Esophagus muscularis mucosa (tissue), 4 donors: ENCODE measurements at regions not wholly inside any gene's neighbourhood (a gene's known extent, or its start where the extent isn't known, plus 50 kb on each side); places are given as distances from the start of the nearest gene placed in this dataset.

Experiments
- DNase-seq: peaks from one replicate; pipeline ENCODE4 v3.0.0-alpha.2; 2017; ENCODE audit errors: extremely low spot score
- H3K27ac ChIP-seq, 4 donors: fragments of 200-600 bp; sonication (generic); replicated peaks in 1 of 4; 1 replicate in 3 of 4; 2 replicates in 1 of 4; pipeline ENCODE4 v1.5.1; 2016 to 2019; ENCODE audit warnings: mild to moderate bottlenecking in 1 of 4
- H3K27me3 ChIP-seq, 4 donors: fragments of 200-600 bp; sonication (generic); one replicate each; pipeline versions ENCODE4 v1.5.1 to v1.6.0; 2016 to 2019
- H3K36me3 ChIP-seq, 4 donors: fragments of 200-600 bp; sonication (generic); one replicate each; pipeline ENCODE4 v1.5.1; 2016 to 2019
- H3K4me1 ChIP-seq, 4 donors: fragments of 200-600 bp; sonication (generic); one replicate each; pipeline ENCODE4 v1.5.1; 2016 to 2019
- H3K4me3 ChIP-seq, 4 donors: fragments of 200-600 bp; sonication (generic); 1 replicate in 2 of 4; 2 replicates in 2 of 4; pipeline ENCODE4 v1.5.1; 2016 to 2019; ENCODE audit warnings: mild to moderate bottlenecking in 4 of 4, moderate library complexity in 1 of 4
- H3K9me3 ChIP-seq, 4 donors: fragments of 200-600 bp; sonication (generic); 1 replicate in 3 of 4; 2 replicates in 1 of 4; pipeline ENCODE4 v1.5.1; 2016 to 2019
- EP300 ChIP-seq: sonication (generic); formaldehyde crosslinking; IDR thresholded peaks from one replicate; pipeline ENCODE4 v1.6.1; 2017; ENCODE audit warnings: antibody characterized with exemption
- POLR2A ChIP-seq: fragments of 450-650 bp; IDR thresholded peaks from one replicate; pipeline ENCODE4 v1.6.1; 2017; ENCODE audit warnings: antibody characterized with exemption, moderate library complexity, mild to moderate bottlenecking, low read depth
- POLR2AphosphoS5 ChIP-seq, 2 donors: sonication (generic); formaldehyde crosslinking; IDR thresholded peaks; one replicate each; pipeline ENCODE4 v1.6.1; 2017; ENCODE audit warnings: antibody characterized with exemption in 2 of 2
- WGBS: methylation state at CpG from one replicate; pipeline ENCODE4 v1.1.5; 2018; 5-methylcytosine and 5-hydroxymethylcytosine counted together
- intact Hi-C: fragments of 100-400 bp; cut with DNase I; formaldehyde crosslinking; loops from one replicate; pipeline ENCODE4 v1.15.1; 2023
- TF ChIP-seq, protein P1 (sequence below), 3 experiments: fragments of 200-600 bp in 2 of 3; fragments of 450-650 bp in 1 of 3; sonication (generic) in 2 of 3; IDR thresholded peaks; one replicate each; pipeline ENCODE4 v1.5.1; 2017 to 2019; ENCODE audit warnings: antibody characterized with exemption in 3 of 3, mild to moderate bottlenecking in 2 of 3, moderate library complexity in 1 of 3

DNA sequence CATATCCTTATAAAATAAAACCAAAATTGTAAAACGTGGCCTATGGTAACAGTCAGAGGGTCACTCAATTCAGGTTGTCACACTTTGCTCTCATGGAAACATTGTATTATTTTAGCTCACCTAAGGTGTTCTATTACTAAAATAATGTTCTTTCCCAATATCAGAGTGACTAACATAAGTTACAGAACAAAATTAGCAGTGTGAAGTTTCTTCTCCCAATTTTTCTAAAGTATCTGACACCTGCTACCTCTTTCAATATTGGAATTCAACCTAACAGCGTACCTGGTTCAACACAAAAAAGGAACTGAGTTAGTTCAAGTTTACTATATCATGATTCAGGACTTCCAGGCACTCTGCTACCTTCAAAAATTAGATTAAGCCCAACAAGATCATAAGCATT is 190.4 kb downstream of the ZEB2 start:
- H3K4me1 ChIP-seq, result peaks cover 4 to 18% (median 15%) of the 10 kb centered on the region in 4 donors
- no peak for DNase-seq
- no peak overlapping the region for H3K4me3 ChIP-seq
- no peak overlapping the region for H3K27ac ChIP-seq
- H3K9me3 ChIP-seq, result no peaks in the 10 kb centered on the region
- H3K36me3 ChIP-seq, result no peaks in the 10 kb centered on the region
- H3K27me3 ChIP-seq, result no peaks in the 10 kb centered on the region
- intact Hi-C loops, result no loop called here
- TF ChIP-seq, protein P1, sequence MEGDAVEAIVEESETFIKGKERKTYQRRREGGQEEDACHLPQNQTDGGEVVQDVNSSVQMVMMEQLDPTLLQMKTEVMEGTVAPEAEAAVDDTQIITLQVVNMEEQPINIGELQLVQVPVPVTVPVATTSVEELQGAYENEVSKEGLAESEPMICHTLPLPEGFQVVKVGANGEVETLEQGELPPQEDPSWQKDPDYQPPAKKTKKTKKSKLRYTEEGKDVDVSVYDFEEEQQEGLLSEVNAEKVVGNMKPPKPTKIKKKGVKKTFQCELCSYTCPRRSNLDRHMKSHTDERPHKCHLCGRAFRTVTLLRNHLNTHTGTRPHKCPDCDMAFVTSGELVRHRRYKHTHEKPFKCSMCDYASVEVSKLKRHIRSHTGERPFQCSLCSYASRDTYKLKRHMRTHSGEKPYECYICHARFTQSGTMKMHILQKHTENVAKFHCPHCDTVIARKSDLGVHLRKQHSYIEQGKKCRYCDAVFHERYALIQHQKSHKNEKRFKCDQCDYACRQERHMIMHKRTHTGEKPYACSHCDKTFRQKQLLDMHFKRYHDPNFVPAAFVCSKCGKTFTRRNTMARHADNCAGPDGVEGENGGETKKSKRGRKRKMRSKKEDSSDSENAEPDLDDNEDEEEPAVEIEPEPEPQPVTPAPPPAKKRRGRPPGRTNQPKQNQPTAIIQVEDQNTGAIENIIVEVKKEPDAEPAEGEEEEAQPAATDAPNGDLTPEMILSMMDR (IDR thresholded peaks at IDR 0.05), result no peak
- TF ChIP-seq EP300 (no peak), POLR2AphosphoS5 (IDR thresholded peaks at IDR 0.05) (no peak), POLR2A (no peak)
- WGBS, result 95% methylated on average over 2 of the region's 2 CpGs

DNA sequence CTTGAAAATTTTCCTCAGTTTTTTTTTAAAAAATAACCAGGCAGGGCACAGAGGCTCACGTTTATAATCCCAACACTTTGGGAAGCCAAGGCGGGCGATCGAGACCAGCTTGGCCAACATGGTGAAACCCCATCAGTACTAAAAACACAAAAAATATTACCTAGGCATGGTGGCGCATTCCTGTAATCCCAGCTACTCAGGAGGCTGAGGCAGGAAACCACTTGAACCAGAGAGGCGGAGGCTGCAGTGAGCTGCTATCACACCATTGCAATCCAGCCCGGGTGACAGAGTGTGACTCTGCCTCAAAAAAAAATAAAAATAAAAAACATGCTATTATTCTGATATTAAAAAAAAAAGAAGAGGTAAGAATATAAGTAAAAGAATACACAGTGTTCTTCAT is 191.0 kb downstream of the ZEB2 start:
- Histone ChIP-seq H3K36me3 (no peaks in the 10 kb centered on the region), H3K27me3 (no peaks in the 10 kb centered on the region), H3K27ac (no peak overlapping the region), H3K4me1 (peaks cover 4 to 18% (median 15%) of the 10 kb centered on the region in 4 donors), H3K4me3 (no peak overlapping the region), H3K9me3 (no peaks in the 10 kb centered on the region)
- no peak for TF ChIP-seq EP300
- TF ChIP-seq, protein P1 (IDR thresholded peaks at IDR 0.05), result no peak
- no peak for TF ChIP-seq POLR2A
- TF ChIP-seq POLR2AphosphoS5 (IDR thresholded peaks at IDR 0.05), result no peak
- WGBS, result 95% methylated on average over 7 of the region's 7 CpGs
- intact Hi-C loops, result no loop called here
- DNase-seq, result no peak

DNA sequence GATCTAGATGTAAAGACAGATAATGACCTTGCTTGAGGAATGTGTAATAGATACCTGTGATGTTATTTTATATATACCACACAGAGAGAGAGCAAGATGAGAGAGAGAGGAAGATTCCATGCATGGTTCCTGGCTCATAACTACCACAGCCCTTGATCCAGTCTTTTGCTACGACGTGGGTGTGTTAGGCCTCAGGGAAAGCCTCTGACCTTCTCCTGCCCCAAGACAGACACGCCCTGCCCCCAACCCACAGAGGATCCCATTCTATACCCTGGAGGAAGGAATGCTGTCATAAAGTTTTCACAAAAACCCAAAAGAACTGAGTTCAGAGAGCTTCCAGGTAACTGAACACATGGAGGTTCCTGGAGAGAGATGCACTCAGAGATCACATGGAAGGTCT is 193.1 kb downstream of the ZEB2 start:
- Histone ChIP-seq H3K36me3 (no peaks in the 10 kb centered on the region), H3K4me1 (peaks cover 0 to 12% (median 9%) of the 10 kb centered on the region in 4 donors), H3K27me3 (no peaks in the 10 kb centered on the region), H3K4me3 (no peak overlapping the region), H3K9me3 (no peaks in the 10 kb centered on the region), H3K27ac (no peak overlapping the region)
- WGBS, result 93% methylated on average over 3 of the region's 3 CpGs
- intact Hi-C loops, result no loop called here
- TF ChIP-seq, protein P1 (IDR thresholded peaks at IDR 0.05), result no peak
- TF ChIP-seq EP300, result no peak
- DNase-seq, result no peak

DNA sequence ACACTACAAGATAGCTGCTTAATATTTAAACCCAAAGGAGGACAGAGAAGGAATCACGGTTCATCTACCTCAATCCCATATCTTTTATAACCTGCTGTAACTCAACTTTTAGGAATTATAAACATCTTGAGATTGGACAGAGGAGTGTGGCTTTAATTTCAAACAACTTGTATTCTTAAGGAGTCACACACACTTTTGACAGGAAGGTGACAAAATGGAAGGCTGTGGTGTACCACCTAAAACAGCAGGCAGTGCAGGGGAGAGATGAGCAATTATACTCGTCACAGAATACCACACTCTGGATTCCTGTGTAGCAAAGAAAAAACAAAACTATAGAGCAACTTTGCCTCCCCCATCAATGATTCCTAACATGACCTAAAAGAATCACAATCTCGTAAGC is 194.8 kb downstream of the ZEB2 start:
- H3K9me3 ChIP-seq, result no peaks in the 10 kb centered on the region
- H3K27me3 ChIP-seq, result no peaks in the 10 kb centered on the region
- TF ChIP-seq EP300 (no peak), POLR2AphosphoS5 (IDR thresholded peaks at IDR 0.05) (no peak), POLR2A (no peak)
- TF ChIP-seq, protein P1 (IDR thresholded peaks at IDR 0.05), result no peak
- H3K4me3 ChIP-seq, result no peak overlapping the region
- DNase-seq, result no peak
- H3K4me1 ChIP-seq, result peaks cover 0 to 4% (median 0%) of the 10 kb centered on the region in 4 donors
- no peaks in the 10 kb centered on the region for H3K36me3 ChIP-seq
- no peak overlapping the region for H3K27ac ChIP-seq
- 93% methylated on average over 3 of the region's 3 CpGs for WGBS
- intact Hi-C loops, result no loop called here

DNA sequence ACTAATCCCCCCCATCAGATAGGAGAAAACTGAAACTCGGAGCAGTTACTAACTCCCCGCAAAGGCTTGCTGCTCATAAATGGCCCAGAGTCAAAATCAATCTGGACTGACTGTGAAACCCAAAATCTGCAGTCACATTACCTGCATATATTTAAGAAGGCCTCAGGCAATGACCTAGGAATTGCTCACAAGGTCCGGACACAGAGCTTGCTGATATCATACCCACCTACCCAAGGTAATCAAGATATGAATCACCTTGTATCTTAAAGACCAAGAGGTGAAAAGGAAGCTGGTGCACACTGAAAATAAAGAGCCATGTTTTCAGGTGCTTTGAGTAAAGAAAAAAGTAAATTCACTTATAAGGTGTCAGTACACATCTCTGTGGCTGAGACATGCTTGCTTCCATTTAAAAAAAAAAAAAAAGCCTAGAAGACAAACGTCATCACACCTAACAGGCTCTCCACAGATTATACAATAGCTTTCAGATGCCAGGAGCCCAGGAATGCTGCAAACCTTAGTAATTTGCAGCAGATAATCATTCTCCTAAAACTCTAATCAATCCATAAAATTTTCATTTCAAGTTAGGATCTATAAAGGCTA is 195.4 kb downstream of the ZEB2 start:
- Histone ChIP-seq H3K9me3 (no peaks in the 10 kb centered on the region), H3K4me1 (peaks cover 0 to 4% (median 0%) of the 10 kb centered on the region in 4 donors), H3K36me3 (no peaks in the 10 kb centered on the region), H3K27me3 (no peaks in the 10 kb centered on the region), H3K27ac (no peak overlapping the region), H3K4me3 (no peak overlapping the region)
- intact Hi-C loops, result no loop called here
- TF ChIP-seq EP300 (no peak), POLR2A (no peak), POLR2AphosphoS5 (IDR thresholded peaks at IDR 0.05) (no peak)
- TF ChIP-seq, protein P1 (IDR thresholded peaks at IDR 0.05), result no peak
- 89% methylated on average over 4 of the region's 4 CpGs for WGBS
- DNase-seq, result no peak
